CMK (cell line): ENCODE measurements at regions not wholly inside any gene's neighbourhood (a gene's known extent, or its start where the extent isn't known, plus 50 kb on each side); places are given as distances from the start of the nearest gene placed in this dataset.
"Not testable (repeated sequence)": the region's sequence is repeated elsewhere in the genome, so short reads cannot be mapped to it uniquely, and the experiment has no call there.

Experiments used
- DNase-seq: peaks from one replicate; pipeline ENCODE4 v3.0.0-alpha.2; 2010; ENCODE audit warnings: low read depth

DNA sequence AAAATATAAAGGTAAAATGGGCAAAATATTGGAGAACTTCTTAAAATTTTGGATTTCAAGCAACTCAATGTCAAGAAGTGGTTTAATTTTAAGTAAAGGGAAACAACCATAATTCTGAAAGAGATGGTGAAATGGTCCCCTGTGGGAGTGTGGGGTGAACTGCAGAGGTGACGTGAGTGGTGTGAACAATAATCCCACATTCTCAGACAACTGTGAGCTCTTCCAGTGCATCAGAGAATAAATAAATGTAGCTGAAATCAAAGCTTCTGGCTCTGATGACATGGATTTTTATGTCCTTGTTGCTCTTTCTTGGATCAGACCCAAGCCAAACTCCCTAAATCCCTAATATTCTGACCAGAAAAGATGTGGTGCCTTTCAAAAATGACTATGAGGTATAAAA lies 672.7 kb downstream of the ZEB2 start:
- DNase-seq: no peak

GRCh38 chr2:143844986-143845385 lies 674.9 kb downstream of the ZEB2 start:
- no peak for DNase-seq

DNA sequence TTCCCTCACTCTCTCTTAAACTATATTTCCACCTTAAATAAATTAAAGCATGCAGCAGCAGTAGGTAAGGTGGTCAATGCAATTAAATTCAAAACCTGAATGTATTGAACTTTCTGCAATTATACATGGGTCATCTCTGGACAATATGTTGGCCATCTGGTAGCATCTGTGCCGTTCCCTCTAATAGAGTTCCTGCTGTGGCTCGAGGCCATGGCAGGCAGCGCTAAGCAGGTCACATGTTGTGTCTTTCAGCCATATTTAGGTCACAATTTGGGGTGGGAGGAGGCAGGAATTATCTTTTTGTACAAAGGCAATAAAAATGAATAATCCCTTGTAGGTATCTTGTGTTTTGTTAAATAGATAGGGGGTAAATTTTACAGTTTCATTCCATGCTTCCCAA lies 676.2 kb downstream of the ZEB2 start:
- DNase-seq: no peak

DNA sequence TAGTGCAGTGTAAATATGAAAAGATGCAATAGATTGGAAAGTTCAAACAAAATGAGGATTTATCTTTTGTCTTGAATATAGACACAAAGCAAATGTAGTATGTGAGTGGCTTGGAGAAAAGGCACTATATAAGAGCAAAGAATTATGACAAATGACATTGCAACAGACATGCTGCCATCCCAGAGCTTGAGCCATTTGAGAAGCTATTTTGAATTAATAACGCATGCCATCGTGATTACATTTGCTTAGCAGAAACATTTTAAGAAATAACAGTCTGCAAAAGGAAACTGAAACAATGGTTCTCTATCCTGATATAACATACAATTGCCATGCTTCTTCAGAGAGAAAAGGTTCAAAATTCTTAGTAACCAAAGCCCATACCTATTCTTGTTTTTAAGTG lies 677.1 kb downstream of the ZEB2 start:
- DNase-seq: no peak

GRCh38 chr2:143841935-143842334 lies 678.0 kb downstream of the ZEB2 start:
- DNase-seq: no peak

DNA sequence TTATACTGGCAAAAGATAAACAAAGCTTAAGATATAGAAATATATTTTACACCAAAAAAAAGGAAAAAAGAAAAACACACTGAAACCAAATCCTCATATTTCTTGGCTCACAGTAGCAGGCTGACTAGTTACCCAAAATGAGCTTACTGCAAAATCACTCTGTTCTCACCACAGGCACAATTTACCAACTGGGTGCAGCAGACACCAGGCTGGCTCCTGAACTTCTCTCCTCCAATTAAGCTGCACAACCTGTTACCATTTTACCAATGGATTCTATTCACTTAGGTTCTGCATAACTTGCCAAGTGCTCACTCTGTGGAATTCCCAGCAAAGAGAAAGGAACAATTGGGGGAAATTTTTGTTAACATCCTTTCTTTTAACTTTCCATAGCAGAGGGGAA lies 679.3 kb downstream of the ZEB2 start:
- no peak for DNase-seq

DNA sequence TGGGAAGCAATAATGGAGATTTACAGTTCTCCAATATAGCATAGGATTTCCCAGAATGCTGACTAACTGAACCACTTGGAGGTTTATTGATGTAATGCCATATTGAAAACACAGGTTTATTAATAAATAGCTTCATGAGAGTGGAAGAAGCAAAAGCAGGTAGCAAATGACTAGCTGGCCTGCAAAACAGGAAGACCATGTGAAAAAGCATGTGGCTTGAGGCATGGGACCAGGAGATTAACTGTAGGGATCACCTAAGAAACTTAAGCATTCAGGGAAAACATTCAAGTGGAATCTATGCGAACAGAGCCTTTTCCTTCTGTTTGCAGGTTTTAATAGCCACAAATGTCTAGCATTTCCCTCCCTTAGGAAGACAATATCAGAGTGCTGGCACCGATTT lies 679.7 kb downstream of the ZEB2 start:
- DNase-seq: no peak

- no peak for DNase-seq
These were observed 680.5 kb downstream of the ZEB2 start for GRCh38 chr2:143839456-143839855.

DNA sequence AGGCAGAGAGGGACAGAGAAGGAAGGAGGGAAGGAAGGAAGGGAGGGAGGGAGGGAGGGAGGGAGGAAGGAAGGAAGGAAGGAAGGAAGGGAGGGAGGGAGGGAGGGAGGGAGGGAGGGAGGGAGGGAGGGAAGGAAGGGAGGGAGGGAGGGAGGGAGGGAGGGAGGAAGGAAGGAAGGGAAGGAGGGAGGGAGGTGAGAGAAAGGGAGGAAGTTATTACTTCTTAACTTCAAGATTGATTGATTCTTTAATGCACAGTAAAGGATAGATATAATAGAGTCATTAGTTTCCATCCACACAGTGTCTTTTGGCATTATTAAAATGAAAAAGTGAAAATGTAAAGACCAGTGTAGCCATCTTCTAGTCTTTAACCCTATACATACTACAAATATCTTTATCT lies 682.9 kb downstream of the ZEB2 start:
- DNase-seq: not testable (repeated sequence)

- no peak for DNase-seq
These were observed 684.4 kb downstream of the ZEB2 start for GRCh38 chr2:143835481-143835880.

DNA sequence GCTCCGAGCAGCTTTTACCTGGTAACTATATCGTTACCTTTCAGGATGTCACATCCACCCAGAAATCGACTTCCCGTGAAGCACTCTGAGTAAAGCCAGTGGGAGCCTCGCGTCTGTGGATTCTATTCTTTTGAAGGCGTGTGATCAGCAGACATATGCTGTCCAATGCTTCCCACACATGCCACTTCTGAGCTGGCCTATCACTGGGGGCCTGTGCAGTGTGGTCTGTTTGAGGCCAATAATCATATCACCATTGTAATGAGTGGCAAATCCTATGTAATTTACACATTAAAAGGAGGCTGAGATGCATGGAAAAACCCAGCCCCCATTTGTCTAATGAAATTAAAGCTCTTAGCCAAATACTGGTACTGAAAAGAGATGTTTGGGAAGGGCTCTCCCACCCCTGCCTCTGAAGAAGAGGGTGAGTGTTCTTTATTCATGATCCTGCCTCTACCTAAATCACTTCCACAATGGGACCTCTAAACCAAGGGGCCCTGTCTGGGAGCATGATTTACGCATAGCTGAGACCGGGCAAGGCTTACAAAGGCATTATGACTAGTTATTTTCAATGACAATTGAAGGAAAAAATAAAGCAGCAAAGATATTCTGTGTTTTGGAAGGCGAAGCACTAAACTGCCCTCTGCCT lies 686.8 kb downstream of the ZEB2 start:
- DNase-seq: no peak

DNA sequence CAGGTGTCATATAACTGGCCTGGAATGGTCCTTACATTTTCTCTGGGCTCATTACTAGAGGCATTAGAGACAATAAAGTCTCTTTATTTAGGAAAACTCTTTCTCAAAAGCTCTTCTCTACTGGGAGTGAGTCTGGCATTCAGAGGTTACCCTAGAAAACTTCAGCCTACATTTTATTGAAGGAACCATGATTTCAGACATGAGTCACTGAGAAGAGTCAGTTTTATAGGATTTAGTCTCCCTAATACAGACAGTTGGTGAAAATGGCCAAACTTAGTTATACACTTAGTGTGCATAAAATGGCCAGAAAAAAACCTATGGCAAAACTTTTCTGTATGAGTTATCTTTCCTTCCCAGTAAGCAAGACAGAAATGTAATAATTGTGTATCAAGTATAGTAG lies 689.4 kb downstream of the ZEB2 start:
- no peak for DNase-seq

DNA sequence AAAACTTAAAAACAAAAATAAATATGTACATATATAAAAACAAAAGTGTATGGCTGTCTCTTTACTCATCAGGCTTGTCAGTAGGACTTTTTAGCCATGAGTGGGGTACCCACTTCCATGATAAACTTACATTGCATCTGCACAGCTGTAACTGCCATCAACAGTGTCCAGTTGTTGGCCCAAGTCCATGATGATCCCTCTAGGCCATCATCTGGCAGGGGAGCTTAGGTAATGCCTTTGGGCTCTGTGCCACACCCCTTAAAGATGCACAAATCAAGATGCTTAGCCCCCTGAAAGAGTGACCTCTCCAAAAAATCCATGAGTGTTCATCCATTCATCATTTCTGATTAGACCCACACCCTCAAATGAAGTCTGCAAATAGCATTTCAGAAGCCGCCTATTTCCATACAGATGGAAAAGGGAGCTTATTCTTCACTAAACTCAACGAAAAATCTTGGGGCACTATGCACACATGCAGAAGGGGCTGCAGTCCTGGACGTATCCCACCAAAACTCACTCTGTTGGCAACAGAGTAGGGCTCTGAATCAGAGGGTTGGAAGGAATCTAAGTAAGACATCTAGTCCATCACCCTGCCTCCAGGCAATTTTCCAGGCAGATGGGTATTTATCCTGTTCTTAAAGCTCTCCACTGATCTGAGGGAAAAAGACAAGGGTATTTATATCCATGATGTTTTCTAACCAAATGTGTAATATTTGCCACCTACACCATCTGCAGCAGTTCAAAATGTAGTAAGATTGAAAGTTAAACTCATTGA lies 691.0 kb downstream of the ZEB2 start:
- DNase-seq: no peak

DNA sequence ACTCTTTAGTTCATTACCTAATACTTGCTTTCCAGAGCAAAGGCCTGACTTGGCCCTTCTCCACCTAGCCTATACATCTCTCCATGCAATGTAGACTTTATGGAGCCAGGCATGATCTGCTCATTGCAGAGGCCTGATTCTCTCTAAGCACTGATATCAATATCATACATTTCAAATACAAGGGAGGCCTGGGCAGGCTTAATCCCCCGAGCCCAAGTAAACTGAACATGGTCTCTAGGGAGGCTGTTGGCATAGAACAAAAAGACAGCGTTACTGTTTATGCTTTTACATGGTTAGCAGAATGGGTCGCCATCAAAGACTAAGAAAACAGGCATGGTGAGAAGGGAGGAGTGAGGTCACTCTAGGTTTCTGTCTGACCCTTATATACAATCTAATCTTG lies 695.1 kb downstream of the ZEB2 start:
- no peak for DNase-seq

DNA sequence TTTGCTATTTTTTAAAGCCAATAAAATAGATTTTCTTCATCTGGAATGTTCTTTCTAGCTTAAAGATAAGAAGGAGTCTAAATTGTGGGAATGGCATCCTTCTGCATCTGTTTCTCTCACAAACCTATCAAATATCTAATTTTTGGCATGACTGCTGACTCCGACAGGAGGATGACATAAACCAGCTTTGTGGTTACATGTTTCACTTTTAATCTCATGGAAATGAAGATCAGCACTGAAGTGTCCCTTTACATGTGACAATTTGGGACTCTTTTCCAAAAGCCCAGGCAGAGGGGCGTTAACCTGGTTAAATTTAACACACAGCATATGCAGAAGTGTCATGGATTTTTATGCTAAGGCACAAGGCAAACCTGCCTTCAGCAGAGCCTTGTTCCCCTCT lies 694.7 kb downstream of the ARHGAP15 start:
- no peak for DNase-seq

DNA sequence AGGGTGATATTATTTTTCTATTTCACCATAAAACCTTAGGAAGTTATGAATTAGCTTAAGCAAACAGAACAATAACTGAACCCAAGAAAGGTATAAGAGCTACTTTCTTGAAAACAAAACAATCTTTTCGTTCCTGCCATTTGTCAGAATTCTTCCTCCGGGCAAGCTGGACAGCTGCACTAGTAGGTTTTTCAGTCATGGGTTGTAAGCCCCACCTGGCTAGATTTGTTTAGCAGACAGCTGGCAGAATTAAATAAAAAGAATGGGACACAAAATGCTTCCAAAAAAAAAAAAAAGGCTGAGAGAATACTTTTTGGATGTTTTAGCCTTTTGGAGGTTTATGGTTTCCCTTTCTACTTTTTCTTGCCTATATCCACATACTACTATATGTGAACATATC lies 694.1 kb downstream of the ARHGAP15 start:
- no peak for DNase-seq

DNA sequence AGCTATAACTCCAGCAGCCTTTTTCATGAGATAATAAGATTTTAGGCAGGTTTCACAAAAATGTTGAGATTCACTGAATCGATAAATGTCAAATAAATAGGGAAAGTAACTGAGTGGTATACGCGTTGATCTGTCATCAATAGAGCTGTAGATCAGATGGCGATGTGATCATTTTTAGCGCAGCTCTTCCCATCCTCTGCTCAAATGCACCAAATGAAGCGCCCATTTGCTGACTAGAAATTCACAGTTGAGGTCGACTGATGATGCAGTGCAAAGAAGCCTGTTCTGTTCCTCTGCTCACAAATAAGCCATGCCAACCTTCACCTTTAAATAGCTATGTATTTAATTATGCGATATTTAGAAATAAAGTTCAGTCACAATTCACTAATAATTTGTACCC lies 693.5 kb downstream of the ARHGAP15 start:
- no peak for DNase-seq

GRCh38 chr2:143819764-143820163 lies 690.5 kb downstream of the ARHGAP15 start:
- DNase-seq: no peak

DNA sequence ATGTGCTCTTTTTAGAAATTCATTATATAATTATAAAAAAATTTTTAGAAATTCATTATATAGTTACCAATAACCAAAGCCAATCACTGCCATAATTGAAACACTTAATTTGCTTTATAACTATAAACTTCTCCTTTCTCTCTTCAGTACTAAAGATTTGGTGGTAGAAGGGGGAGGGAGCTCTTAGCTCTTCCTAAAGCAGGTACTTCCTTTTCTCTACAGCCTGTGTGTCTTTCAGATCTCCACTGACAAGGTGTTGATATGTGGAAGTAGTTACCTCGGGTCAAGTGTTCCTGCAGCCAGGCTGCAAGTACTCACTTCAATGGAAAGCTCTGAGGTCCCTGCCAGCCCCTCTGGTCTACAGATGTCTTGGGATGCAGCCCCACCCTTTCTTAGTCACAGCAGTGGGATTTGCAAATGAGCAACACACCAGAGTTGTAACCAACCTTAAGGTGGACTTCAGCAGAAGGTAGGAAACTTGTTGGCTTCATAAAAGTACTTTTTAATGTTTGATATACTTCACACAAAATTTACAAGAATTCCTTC lies 690.0 kb downstream of the ARHGAP15 start:
- no peak for DNase-seq
